Activated CD8-positive, alpha-beta T cell treated with anti-CD3 and anti-CD28 coated beads for 36 hours (primary cell): ENCODE measurements at regions not wholly inside any gene's neighbourhood (a gene's known extent, or its start where the extent isn't known, plus 50 kb on each side); places are given as distances from the start of the nearest gene placed in this dataset.

Experiments used
- ATAC-seq: fragments of 200-7000 bp; cut with Tn5 transposase; one replicate; pipeline ENCODE4 v1.10.0; 2021; ENCODE audit warnings: mild to moderate bottlenecking, moderate library complexity
- CTCF ChIA-PET: fragments of 350-600 bp; sonication (Branson Sonifier 250); formaldehyde crosslinking; loops from one replicate; lab custom pipeline; 2021; ENCODE audit warnings: antibody characterized with exemption; lab: Charles Lee
- POLR2A ChIA-PET: fragments of 350-600 bp; sonication (Branson Sonifier 250); formaldehyde crosslinking; loops from one replicate; lab custom pipeline; 2021; ENCODE audit warnings: antibody characterized with exemption; lab: Charles Lee
- DNase-seq: peaks from one replicate; pipeline ENCODE4 v3.0.0-alpha.2; 2020
- H3K27ac Mint-ChIP-seq: one replicate; pipeline ENCODE4 v1.8.0; 2021; ENCODE audit warnings: mild to moderate bottlenecking, mixed read lengths
- H3K27me3 Mint-ChIP-seq: one replicate; pipeline ENCODE4 v1.8.0; 2021; ENCODE audit warnings: mixed read lengths
- H3K36me3 Mint-ChIP-seq: one replicate; pipeline ENCODE4 v1.8.0; 2021; ENCODE audit warnings: low read depth, mixed read lengths
- H3K4me1 Mint-ChIP-seq: one replicate; pipeline ENCODE4 v1.8.0; 2021; ENCODE audit warnings: low read depth, mixed read lengths
- H3K4me3 Mint-ChIP-seq: one replicate; pipeline ENCODE4 v1.8.0; 2021; ENCODE audit warnings: mild to moderate bottlenecking, moderate library complexity, mixed read lengths
- H3K9me3 Mint-ChIP-seq: one replicate; pipeline ENCODE4 v1.8.0; 2021; ENCODE audit warnings: mixed read lengths
- intact Hi-C: fragments of 100-400 bp; cut with micrococcal nuclease; formaldehyde crosslinking; loops from one replicate; pipeline ENCODE4 v1.10.0; 2022
- TF ChIP-seq, protein P1 (sequence below): fragments of 200-600 bp; IDR thresholded peaks from one replicate; pipeline ENCODE4 v1.8.0; 2022; ENCODE audit warnings: antibody characterized with exemption, mild to moderate bottlenecking

DNA sequence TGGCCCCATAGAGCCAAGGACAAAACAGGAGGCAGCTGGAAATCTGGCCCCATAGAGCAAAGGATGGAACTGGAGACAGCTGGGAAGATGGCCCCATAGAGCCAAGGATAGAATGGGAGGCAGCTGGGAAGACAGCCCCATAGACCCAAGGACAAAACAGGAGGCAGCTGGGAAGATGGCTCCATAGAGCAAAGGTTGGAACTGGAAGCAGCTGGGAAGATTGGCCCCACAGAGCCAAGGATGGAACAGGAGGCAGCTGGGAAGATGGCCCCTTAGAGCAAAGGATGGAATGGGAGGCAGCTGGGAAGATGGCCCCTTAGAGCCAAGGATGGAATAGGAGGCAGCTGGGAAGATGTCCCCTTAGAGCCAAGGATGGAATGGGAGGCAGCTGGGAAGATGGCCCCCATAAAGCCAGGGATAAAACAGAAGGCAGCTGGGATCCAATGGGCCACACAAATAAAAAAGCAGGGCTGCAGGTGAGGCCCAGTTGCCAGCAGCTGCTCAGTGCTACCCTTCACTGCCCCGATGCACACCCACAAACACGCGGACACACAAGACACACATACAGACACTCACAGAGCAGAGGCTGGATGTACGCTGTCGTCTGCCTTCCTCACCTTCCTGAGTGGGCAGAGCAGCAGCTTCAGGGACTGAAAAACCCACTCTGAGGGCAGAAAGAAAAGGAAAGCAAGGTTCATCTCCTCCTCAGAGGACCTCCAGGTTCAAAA, 505.4 kb upstream of the MYT1L start:
- CTCF ChIA-PET: no interaction called here
- intact Hi-C loops: no loop called here

DNA sequence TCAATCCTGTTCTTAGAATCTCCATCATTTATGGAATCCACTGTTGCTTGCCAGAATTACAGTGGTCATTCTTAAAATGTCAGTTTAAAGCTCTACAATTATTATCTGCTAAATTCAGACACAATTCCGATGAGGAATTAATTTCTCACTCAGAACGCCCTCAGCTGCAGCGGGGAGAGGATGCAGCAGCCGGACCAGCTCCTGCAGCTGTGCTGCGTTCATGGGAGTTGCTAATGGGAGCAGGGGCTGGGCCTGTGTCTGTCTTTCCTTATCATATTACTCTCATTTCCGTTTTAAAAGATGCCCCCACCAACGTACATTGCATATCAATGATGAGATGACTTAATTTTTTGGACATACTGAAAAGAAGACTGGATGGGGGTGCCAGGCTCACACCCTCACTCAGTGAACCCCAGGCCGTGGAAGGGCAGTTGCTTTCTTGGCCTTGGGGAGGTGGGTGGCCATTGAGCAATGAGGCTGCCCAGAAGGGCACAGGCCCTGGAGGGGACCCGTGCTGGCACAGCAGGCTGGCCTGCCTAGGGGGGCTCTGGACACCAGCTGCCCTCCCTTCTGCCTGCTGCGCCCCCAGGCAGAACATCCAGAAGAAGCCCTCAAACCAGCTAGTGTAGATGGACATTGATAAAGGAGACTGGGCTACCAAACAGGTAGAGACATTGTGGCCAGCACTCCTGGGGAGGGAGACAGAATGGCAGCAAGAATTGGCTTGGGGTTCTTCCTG, 503.6 kb upstream of the MYT1L start:
- POLR2A ChIA-PET: no interaction called here

More for the DNA sequence above, 505.4 kb upstream of the MYT1L start:
- no peak overlapping the region for H3K4me3 Mint-ChIP-seq
- H3K9me3 Mint-ChIP-seq: no peaks in the 10 kb centered on the region
- H3K4me1 Mint-ChIP-seq: no peaks in the 10 kb centered on the region
- POLR2A ChIA-PET: no interaction called here
- TF ChIP-seq, protein P1, sequence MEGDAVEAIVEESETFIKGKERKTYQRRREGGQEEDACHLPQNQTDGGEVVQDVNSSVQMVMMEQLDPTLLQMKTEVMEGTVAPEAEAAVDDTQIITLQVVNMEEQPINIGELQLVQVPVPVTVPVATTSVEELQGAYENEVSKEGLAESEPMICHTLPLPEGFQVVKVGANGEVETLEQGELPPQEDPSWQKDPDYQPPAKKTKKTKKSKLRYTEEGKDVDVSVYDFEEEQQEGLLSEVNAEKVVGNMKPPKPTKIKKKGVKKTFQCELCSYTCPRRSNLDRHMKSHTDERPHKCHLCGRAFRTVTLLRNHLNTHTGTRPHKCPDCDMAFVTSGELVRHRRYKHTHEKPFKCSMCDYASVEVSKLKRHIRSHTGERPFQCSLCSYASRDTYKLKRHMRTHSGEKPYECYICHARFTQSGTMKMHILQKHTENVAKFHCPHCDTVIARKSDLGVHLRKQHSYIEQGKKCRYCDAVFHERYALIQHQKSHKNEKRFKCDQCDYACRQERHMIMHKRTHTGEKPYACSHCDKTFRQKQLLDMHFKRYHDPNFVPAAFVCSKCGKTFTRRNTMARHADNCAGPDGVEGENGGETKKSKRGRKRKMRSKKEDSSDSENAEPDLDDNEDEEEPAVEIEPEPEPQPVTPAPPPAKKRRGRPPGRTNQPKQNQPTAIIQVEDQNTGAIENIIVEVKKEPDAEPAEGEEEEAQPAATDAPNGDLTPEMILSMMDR: no peak
- ATAC-seq (no peak), DNase-seq (no peak)
- H3K36me3 Mint-ChIP-seq: no peaks in the 10 kb centered on the region
- no peak overlapping the region for H3K27ac Mint-ChIP-seq
- H3K27me3 Mint-ChIP-seq: no peaks in the 10 kb centered on the region

DNA sequence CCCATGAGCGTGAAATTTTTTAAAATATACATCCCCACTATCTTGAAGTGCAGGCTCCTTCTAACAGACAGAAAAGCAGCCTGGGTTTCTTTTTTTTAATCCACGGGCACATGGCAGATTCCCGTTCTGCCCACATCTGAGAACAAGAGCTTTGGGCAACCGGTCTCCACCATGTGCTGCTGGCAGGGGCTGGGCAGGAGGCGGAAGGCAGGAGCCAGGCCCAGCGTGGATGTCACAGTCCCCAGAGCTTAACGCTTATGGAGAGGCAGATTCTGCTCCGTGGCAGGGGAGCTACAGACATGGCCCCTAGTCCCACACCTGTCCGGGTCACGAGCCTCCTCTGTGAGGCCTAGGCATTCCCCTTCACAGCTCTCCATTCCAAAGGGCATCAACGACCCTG, 503.0 kb upstream of the MYT1L start:
- H3K4me3 Mint-ChIP-seq: no peak overlapping the region
- no peaks in the 10 kb centered on the region for H3K9me3 Mint-ChIP-seq
- no peaks in the 10 kb centered on the region for H3K27me3 Mint-ChIP-seq
- ATAC-seq (no peak), DNase-seq (no peak)
- no peaks in the 10 kb centered on the region for H3K4me1 Mint-ChIP-seq
- ChIA-PET POLR2A (no interaction called here), CTCF (no interaction called here)
- intact Hi-C loops: no loop called here
- no peaks in the 10 kb centered on the region for H3K36me3 Mint-ChIP-seq
- TF ChIP-seq, protein P1: no peak
- H3K27ac Mint-ChIP-seq: no peak overlapping the region

More for the DNA sequence above, 503.6 kb upstream of the MYT1L start:
- CTCF ChIA-PET: no interaction called here
- H3K27ac Mint-ChIP-seq: no peak overlapping the region
- DNase-seq (no peak), ATAC-seq (no peak)
- no peak overlapping the region for H3K4me3 Mint-ChIP-seq
- intact Hi-C loops: no loop called here
- no peaks in the 10 kb centered on the region for H3K36me3 Mint-ChIP-seq
- no peaks in the 10 kb centered on the region for H3K27me3 Mint-ChIP-seq
- TF ChIP-seq, protein P1: no peak
- H3K9me3 Mint-ChIP-seq: no peaks in the 10 kb centered on the region
- H3K4me1 Mint-ChIP-seq: no peaks in the 10 kb centered on the region

DNA sequence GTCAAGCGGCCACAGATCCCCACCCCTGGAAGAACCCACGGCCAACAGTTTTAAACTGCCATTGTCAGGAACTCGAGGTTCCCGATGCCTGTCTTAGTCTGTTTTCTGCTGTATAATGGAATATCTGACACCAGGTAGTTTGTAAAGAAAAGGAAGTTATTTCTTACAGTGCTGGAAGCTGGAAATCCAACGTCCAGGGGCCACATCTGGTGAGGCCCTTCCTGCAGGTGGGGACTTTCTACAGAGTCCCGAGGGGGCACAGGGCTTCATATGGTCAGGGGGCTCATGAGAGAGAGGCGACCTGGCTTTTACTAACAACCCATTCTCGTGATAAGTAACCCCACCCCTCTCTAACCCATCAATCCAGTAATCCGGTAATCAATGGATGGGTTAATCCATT, 501.6 kb upstream of the MYT1L start:
- ATAC-seq: no peak
- Mint-ChIP-seq H3K4me3 (no peak overlapping the region), H3K27me3 (no peaks in the 10 kb centered on the region), H3K4me1 (no peaks in the 10 kb centered on the region), H3K27ac (no peak overlapping the region), H3K9me3 (no peaks in the 10 kb centered on the region), H3K36me3 (no peaks in the 10 kb centered on the region)
- ChIA-PET POLR2A (no interaction called here), CTCF (no interaction called here)
- no peak for DNase-seq
- TF ChIP-seq, protein P1: no peak
- intact Hi-C loops: no loop called here

DNA sequence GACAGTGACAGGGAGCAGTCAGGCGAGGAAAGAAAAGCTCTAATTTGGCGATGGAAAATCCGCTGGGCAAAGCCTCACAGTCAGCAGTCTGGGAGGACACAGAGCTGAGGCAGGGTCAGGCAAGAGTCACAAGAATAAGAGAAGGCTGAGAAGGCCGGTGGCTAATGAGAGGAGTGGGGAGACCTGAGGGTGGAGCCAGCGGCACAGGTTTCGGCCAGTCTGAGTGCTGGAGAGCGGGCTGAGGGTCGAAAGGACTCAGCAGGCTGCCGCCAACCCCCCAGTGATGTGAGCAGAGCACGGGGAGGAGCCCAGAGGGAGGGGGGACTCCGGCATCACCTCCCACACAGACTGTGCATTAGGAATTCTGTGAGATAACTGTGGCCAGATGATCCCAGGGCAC, 500.6 kb upstream of the MYT1L start:
- TF ChIP-seq, protein P1: no peak
- DNase-seq (no peak), ATAC-seq (no peak)
- no peak overlapping the region for H3K27ac Mint-ChIP-seq
- H3K4me3 Mint-ChIP-seq: no peak overlapping the region
- CTCF ChIA-PET: no interaction called here
- no peaks in the 10 kb centered on the region for H3K9me3 Mint-ChIP-seq
- H3K27me3 Mint-ChIP-seq: no peaks in the 10 kb centered on the region
- H3K4me1 Mint-ChIP-seq: no peaks in the 10 kb centered on the region
- POLR2A ChIA-PET: no interaction called here
- no peaks in the 10 kb centered on the region for H3K36me3 Mint-ChIP-seq
- intact Hi-C loops: no loop called here
